SK-N-DZ (cell line): ENCODE measurements at regions not wholly inside any gene's neighbourhood (a gene's known extent, or its start where the extent isn't known, plus 50 kb on each side); places are given as distances from the start of the nearest gene placed in this dataset.
"Not testable (repeated sequence)": the region's sequence is repeated elsewhere in the genome, so short reads cannot be mapped to it uniquely, and the experiment has no call there.

Experiments used
- DNase-seq: peaks from one replicate; pipeline ENCODE4 v3.0.0-alpha.2; 2015; ENCODE audit warnings: low spot score

DNA sequence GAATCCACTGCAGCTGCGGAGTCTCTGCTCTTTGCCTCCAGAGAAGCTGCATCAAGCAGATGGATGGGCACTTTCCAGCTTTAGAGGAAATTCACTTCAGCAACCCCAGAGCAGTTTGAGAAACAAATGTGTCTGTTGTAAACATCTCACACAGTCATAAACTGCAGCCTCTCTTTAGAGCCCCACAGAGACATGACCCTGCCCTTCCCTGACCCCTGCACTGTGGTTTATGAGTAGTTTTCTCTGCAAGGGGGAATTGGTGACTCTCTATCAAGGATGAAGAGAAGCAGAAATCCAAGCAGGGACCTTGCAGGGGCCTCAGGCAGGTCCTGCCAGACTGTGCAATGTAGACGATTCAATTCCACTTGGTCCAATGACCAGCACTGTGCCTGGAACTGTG, 160.2 kb downstream of the SH2D4B start:
- no peak for DNase-seq

GRCh38 chr10:80699602-80700039, 161.9 kb downstream of the SH2D4B start:
- DNase-seq, result peak; percentile 69

GRCh38 chr10:80700252-80700651, 162.6 kb downstream of the SH2D4B start:
- no peak for DNase-seq

GRCh38 chr10:80700760-80701444, 163.2 kb downstream of the SH2D4B start:
- DNase-seq, result no peak

DNA sequence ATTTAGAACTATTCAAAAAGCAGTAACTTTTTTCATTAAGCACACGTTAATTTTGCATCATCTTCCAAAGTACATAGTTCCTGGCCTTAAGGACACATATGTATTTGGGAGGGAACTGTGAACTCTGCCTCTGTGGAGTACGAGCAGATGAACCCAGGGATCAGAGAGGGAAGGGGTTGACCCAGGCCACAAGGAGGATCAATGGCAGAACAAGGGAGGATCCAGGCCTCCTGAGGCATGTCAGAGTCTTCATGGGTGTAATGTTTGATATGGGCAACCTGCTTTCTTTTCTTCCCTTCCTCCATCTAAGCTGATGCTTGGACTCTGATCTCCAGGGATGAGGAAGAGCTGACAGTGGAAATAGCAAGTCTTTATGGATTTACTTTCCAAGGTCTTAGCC, 164.0 kb downstream of the SH2D4B start:
- no peak for DNase-seq

DNA sequence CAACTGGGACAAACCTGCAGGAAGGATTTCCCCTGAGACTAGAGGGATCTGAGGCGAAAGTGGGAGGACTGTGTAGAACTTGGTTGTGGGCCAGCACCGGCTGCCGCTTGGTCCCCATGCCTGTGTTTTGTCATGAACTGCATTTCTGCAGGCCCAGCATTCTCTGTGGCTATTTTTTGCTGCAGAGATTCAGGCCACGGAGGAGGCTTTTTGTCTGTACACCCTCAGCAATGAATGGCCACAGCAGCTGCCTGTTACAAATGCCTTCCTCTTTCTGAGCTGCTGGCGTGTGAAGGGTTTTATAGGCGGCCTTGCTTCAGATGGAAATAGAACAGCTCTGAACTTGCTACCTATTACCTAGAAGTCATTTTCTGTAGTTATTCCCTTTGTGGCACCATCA, 164.4 kb downstream of the SH2D4B start:
- DNase-seq, result no peak

DNA sequence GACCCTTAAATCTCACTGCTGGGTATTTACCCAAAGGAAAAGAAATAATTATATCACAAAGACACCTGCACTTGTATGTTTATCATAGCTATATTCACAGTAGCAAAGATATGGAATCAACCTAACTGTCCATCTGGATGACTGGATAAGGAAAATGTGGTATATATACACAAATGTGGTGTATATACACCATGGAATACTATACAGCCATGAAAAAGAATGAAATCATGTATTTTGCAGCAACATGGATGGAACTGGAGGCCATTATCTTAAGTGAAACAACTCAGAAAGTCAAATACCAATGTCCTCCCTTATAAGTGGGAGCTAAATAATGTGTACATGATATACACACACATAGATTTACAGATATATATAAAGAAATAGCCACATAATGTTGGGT, 168.2 kb downstream of the SH2D4B start:
- no peak for DNase-seq

- DNase-seq, result no peak
Measured at GRCh38 chr10:80708185-80708584, 170.5 kb downstream of the SH2D4B start.

GRCh38 chr10:80708808-80709207, 171.1 kb downstream of the SH2D4B start:
- DNase-seq, result no peak

- DNase-seq, result no peak
Measured at GRCh38 chr10:80709866-80710265, 172.2 kb downstream of the SH2D4B start.

DNA sequence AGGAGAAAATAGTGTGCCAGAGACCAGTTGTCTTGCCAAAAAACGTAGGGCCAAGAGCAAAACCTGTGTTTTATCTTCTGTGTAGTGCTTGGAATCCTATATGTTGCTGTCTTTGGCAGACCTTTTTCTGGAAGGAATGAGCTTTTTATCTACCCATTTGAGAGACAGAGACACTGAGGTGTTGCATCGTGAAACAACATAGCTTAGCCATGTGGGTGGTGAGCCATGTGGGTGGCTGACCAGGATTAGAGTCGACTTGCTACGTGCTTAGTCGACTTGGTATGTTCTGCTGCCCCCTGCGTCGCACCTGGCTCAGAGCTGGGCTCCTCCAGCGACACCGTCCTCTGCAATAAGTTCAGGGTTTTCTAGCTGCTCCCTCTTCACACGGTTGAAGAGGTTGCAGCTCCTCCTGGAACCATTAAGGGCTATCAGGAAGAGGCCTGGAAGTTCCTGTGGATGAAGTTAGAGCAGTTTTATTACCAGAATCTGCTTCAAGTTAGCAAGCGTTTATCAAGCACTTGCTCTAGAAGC, 175.8 kb downstream of the SH2D4B start:
- DNase-seq, result no peak

DNA sequence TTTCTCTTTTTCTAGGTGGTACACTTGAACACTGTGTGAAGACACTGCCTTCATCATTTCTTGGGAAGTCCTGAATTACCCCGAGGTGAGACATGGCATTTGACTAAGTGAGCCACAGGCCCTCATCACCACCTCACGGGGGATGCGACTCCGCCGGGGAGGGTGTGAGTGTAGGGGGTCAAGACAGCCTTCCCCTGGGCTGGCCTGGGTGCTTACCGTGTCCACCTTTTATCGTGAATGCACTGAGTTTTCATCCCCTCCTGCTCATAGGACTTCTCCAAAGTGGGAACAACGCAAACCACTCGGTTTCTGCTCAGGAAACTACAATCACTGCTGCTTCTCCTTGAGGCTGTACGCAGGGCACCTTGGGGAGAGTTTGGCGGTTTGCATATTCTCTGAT, 176.9 kb downstream of the SH2D4B start:
- DNase-seq, result no peak

DNA sequence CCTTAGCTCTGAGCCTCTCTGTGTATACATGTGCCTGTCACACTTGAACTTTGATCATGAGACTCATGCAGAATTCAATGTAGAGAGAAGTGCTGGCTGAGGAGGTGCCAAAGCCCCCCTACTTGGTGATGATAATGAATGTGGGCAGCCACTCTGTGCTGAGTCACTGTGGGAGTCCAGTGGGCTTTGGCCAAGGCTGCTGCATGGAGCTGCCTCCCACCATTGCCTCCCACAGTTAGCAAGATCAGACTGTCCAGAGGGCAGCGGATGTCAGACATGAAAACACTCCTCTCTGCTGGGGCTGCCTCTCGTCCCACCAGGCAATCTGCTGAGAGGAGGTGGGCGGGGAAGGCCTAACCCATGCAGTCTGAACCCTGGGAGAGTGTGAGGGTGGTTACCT, 180.3 kb downstream of the SH2D4B start:
- DNase-seq, result no peak

GRCh38 chr10:80719935-80720334, 182.2 kb downstream of the SH2D4B start:
- no peak for DNase-seq

- DNase-seq, result no peak
Measured at GRCh38 chr10:80720549-80720948, 182.8 kb downstream of the SH2D4B start.

DNA sequence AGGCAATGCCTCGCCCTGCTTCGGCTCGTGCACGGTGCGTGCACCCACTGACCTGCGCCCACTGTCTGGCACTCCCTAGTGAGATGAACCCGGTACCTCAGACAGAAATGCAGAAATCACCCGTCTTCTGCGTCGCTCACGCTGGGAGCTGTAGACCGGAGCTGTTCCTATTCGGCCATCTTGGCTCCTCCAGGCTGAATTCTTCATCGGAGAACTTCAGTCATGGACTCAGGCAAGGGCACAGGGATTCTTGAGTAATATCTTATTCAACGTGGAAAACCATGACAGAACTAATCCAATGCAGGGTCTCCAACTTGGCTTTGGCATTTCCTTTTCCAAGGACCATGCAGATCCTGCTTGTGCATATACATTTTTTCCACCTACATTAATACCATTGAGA, 190.7 kb downstream of the SH2D4B start:
- not testable (repeated sequence) for DNase-seq

DNA sequence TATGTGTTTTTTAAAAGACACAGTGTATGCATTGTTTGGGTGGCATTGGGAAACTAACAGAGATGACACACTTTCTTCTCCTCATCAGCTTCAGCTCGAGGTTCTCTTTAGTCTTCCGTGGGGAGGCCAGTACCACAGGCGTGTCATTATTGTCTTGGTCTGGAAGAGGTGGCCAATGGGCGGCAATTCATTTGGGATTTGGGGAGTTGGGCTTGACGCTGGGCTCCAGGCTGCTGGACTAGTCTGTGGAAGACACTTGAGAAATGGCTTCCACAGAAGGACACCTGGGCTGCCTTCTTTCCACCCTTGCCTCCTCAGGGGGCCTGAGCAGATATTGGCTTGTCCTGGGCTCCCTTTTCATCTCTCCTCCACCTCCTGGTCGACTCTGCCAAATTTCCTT, 192.2 kb downstream of the SH2D4B start:
- DNase-seq, result no peak

DNA sequence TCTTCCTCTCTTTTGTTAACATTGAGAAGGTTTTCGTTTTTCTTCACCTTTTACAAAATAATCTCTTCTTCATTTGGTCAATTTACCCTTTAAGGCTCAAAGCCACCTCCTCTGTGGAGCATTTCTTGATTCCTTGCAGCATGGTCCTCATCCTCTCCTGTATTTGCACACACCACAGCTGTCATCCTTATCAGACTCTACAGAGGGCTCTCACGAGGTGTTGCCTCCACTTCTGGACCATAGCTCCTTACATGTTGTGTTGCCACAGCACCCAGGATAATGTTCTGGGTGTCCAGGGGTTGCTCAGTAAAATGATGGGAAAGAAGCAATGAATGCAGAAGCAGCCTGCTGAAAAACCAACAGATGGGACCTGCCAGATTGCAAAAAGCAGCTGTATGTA, 192.8 kb downstream of the SH2D4B start:
- DNase-seq, result no peak

DNA sequence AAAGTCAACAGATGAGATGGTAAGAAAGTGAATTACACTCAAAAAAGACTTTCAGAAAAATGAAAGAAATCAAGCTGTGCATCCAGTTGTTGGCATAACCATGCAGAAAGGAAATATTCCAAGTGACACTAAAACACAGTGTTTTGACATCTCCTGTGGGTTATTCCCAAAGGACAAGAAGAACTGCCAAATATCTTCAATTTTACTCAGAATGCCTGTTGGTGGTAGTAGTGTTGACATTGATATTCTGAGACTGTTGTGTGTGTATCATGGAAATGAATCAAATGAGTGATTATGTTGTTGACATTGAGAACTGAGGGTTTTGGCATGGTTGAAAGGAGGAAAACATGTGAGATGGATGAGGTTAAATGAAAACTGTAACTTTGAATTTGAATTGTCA, 196.9 kb downstream of the SH2D4B start:
- DNase-seq, result no peak

GRCh38 chr10:80737209-80737608, 199.5 kb downstream of the SH2D4B start:
- no peak for DNase-seq

DNA sequence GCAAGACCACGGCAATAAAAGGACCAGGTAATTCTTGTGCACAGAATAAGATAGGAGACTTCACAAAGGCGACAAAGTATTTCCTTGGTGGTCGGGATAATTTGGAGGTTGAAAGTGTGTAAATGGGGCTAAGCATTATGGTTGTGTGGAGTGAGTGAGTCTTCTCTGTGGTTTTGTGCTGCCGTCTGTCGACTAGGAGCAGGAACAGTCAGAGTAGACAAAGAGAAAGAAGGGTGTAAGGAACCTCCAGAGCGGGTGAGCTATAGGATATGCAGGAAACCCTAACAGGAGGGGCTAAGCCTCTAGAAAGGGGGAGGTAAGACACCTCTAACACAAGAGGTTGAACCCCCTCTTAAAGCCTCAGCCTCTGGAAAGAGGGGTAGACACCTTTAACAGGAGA, 201.6 kb downstream of the SH2D4B start:
- no peak for DNase-seq

DNA sequence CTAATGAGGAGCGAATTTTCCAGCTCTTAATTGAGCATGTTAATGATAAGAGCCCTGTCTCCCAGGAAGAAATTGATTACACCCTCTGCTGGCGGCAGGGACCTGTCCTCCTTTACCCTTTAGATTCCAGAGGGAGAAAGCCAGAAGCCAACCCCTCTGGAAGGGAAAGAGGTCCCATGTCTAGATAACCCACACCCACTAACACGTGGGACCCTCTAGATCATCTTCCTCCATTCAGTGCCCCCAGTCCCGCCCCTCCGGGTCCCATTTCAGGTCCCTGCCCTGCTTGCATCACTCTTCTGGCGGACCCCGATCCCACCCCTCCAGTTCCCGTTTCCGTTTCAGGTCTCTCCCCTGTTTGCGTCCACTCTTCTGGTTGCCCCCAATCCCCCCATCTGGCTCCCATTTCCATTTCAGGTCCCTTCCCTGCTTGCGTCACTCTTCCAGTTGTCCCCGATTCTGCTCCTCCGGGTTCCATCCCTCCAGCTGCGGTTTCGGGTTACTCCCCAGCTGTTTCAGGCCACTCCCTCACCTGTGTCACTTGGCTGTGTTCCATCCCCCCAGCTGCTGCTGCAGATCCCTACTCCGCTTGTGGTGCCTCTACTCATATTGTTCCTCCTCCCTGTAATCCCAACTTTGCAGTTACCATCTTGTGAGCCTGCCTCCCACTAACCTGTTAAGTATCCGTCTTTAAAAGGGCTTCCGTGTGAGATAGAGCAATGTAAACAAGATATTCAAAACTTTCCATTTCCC, 202.4 kb downstream of the SH2D4B start:
- no peak for DNase-seq

- DNase-seq, result no peak
Measured at GRCh38 chr10:80741278-80741677, 203.6 kb downstream of the SH2D4B start.
